ENCODE measurements at regions not wholly inside any gene's neighbourhood (a gene's known extent, or its start where the extent isn't known, plus 50 kb on each side); places are given as distances from the start of the nearest gene placed in this dataset.

DNA sequence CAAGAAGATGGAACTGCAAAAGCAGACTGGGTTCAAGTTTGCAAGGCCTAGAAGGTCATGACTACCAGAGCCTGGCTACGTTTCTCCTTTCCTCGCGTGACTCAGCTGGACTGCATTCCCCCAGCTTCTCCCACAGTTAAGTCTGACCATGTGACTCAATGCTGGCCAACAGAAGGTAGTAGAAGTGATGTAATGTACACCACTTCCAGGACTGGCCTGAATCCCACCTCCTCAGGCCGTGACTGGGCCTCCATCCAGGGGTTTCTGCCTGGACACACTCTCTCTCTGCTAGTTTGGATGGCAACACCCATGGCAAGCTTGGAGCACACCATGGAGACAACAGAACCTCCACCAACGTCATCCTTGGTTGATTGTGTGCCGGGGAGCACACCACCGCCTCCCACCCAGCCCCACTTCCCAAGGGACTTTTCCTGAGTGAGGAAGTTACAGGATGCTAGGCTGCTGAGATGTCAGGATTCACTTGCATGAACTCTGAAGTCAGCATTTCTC, 112.0 kb upstream of the CDYL start:
- Histone ChIP-seq H3K79me2 (ENCODE audit: insufficient read depth, low read depth, low read length) (no peaks in the 10 kb centered on the region), H3K4me3 (ENCODE audit: low read depth, low read length, poor library complexity, severe bottlenecking) (no peak overlapping the region), H3K36me3 (ENCODE audit: insufficient read depth, low read length) (no peaks in the 10 kb centered on the region), H3K4me2 (ENCODE audit: low read length) (no peak overlapping the region), H3K9me2 (ENCODE audit: insufficient read depth, low read length) (no peaks in the 10 kb centered on the region), H4K20me1 (ENCODE audit: insufficient read depth, low read length) (no peaks in the 10 kb centered on the region), H3K27ac (ENCODE audit: low read depth, low read length, poor library complexity, severe bottlenecking) (no peak overlapping the region), H3K9me3 (ENCODE audit: low read length) (no peaks in the 10 kb centered on the region), H3K4me1 (ENCODE audit: insufficient read depth, low read length, poor library complexity, severe bottlenecking) (no peaks in the 10 kb centered on the region), H2AFZ (ENCODE audit: low read length) (no peak overlapping the region)
- no peak for TF ChIP-seq CTCF (conservative IDR thresholded peaks at IDR 0.05; ENCODE audit: low read length)
- TF ChIP-seq EZH2phosphoT487 (IDR thresholded peaks at IDR 0.05; ENCODE audit: borderline replicate concordance, low read depth, low read length) = no peak
- ChIA-PET CTCF (ENCODE audit: unreplicated experiment) (no interaction called here), POLR2A (no interaction called here)
- DNase-seq (ENCODE audit: low spot score) = no peak
- no TSS peak for BruUV-seq (replicated peaks)
- intact Hi-C loops (cut with micrococcal nuclease; ENCODE audit: unreplicated experiment) = no loop called here

DNA sequence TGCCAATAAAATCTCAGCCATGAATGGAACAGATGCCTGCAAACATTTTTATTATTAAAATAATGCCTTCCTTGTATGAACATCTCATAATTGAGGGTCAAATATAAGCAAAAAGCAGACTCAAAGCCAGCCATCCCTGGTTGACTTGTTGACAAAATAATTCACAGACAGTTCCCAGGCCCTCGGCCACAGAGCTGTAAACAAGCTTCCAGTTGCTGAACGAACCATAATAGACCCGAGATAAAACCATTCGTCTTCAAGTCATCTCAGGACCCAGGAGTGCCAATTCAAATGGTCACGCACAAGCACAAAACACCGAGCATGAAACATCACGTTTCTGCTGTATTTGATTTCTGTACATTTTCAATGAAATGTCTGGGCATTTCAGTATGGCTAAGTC, 113.3 kb upstream of the CDYL start:
- Histone ChIP-seq H3K27ac (ENCODE audit: low read depth, low read length, poor library complexity, severe bottlenecking) (no peak overlapping the region), H3K9me3 (ENCODE audit: low read length) (no peaks in the 10 kb centered on the region), H3K4me2 (ENCODE audit: low read length) (no peak overlapping the region), H2AFZ (ENCODE audit: low read length) (no peak overlapping the region), H3K9me2 (ENCODE audit: insufficient read depth, low read length) (no peaks in the 10 kb centered on the region), H3K4me3 (ENCODE audit: low read depth, low read length, poor library complexity, severe bottlenecking) (no peak overlapping the region), H3K79me2 (ENCODE audit: insufficient read depth, low read depth, low read length) (no peaks in the 10 kb centered on the region), H3K36me3 (ENCODE audit: insufficient read depth, low read length) (no peaks in the 10 kb centered on the region), H3K4me1 (ENCODE audit: insufficient read depth, low read length, poor library complexity, severe bottlenecking) (no peaks in the 10 kb centered on the region), H4K20me1 (ENCODE audit: insufficient read depth, low read length) (no peaks in the 10 kb centered on the region)
- intact Hi-C loops (cut with micrococcal nuclease; ENCODE audit: unreplicated experiment) = no loop called here
- ChIA-PET CTCF (ENCODE audit: unreplicated experiment) (no interaction called here), POLR2A (interaction anchor here (0.7 kb wide), 1 partner anchor 14 kb away, joined by 3 read pairs; no protein-coding TSS in a partner anchor)
- BruUV-seq (replicated peaks) = no TSS peak
- TF ChIP-seq CTCF (conservative IDR thresholded peaks at IDR 0.05; ENCODE audit: low read length) (no peak), EZH2phosphoT487 (IDR thresholded peaks at IDR 0.05; ENCODE audit: borderline replicate concordance, low read depth, low read length) (no peak)
- no peak for DNase-seq (ENCODE audit: low spot score)

GRCh38 chr6:4661391-4661790, 114.8 kb upstream of the CDYL start:
- Histone ChIP-seq H3K9me3 (ENCODE audit: low read length) (no peaks in the 10 kb centered on the region), H3K79me2 (ENCODE audit: insufficient read depth, low read depth, low read length) (no peaks in the 10 kb centered on the region), H4K20me1 (ENCODE audit: insufficient read depth, low read length) (no peaks in the 10 kb centered on the region), H2AFZ (ENCODE audit: low read length) (no peak overlapping the region), H3K4me1 (ENCODE audit: insufficient read depth, low read length, poor library complexity, severe bottlenecking) (no peaks in the 10 kb centered on the region), H3K27ac (ENCODE audit: low read depth, low read length, poor library complexity, severe bottlenecking) (no peak overlapping the region), H3K4me2 (ENCODE audit: low read length) (no peak overlapping the region), H3K36me3 (ENCODE audit: insufficient read depth, low read length) (no peaks in the 10 kb centered on the region), H3K4me3 (ENCODE audit: low read depth, low read length, poor library complexity, severe bottlenecking) (no peak overlapping the region), H3K9me2 (ENCODE audit: insufficient read depth, low read length) (no peaks in the 10 kb centered on the region)
- TF ChIP-seq CTCF (conservative IDR thresholded peaks at IDR 0.05; ENCODE audit: low read length) (no peak), EZH2phosphoT487 (IDR thresholded peaks at IDR 0.05; ENCODE audit: borderline replicate concordance, low read depth, low read length) (no peak)
- CTCF ChIA-PET (ENCODE audit: unreplicated experiment) = no interaction called here
- no peak for DNase-seq (ENCODE audit: low spot score)
- no TSS peak for BruUV-seq (replicated peaks)
- intact Hi-C loops (cut with micrococcal nuclease; ENCODE audit: unreplicated experiment) = no loop called here
- POLR2A ChIA-PET = no interaction called here
